B cell (primary cell): ENCODE measurements at regions not wholly inside any gene's neighbourhood (a gene's known extent, or its start where the extent isn't known, plus 50 kb on each side); places are given as distances from the start of the nearest gene placed in this dataset.

Experiments
- ATAC-seq: fragments of 200-7000 bp; cut with Tn5 transposase; one replicate; pipeline ENCODE4 v1.10.0; 2021; ENCODE audit warnings: low read depth, mild to moderate bottlenecking, moderate number of reproducible peaks, moderate library complexity
- CTCF ChIA-PET: fragments of 350-600 bp; sonication (Branson Sonifier 250); formaldehyde crosslinking; loops from one replicate; lab custom pipeline; 2021; ENCODE audit warnings: antibody characterized with exemption, inconsistent platforms; lab: Charles Lee
- POLR2A ChIA-PET: fragments of 350-600 bp; sonication (Branson Sonifier 250); formaldehyde crosslinking; loops from one replicate; lab custom pipeline; 2021; ENCODE audit warnings: antibody characterized with exemption; lab: Charles Lee
- DNase-seq: peaks from one replicate; pipeline ENCODE4 v3.0.0; 2013
- H2AFZ ChIP-seq: 2 replicates; pipeline ENCODE4 v1.6.1; 2012; ENCODE audit warnings: mild to moderate bottlenecking, low read depth, low read length; ENCODE audit not compliant: insufficient read depth, poor library complexity, severe bottlenecking
- H3K27ac ChIP-seq, 2 donors: 1 replicate in 1 of 2; 2 replicates in 1 of 2; pipeline ENCODE4 v1.5.1; 2012 to 2013; ENCODE audit warnings: low read length in 2 of 2, mild to moderate bottlenecking in 2 of 2, moderate library complexity in 1 of 2
- H3K27me3 ChIP-seq, 4 experiments: fragments of 200-600 bp in 1 of 4; sonication (generic) in 1 of 4; replicated peaks in 1 of 4; 1 replicate in 2 of 4; 2 replicates in 2 of 4; pipeline versions ENCODE4 v1.6.1 to v1.7.0; 2013 to 2016; ENCODE audit warnings: low read length in 3 of 4, mild to moderate bottlenecking in 2 of 4, mixed read lengths in 1 of 4, moderate library complexity in 1 of 4; ENCODE audit not compliant: insufficient read depth in 4 of 4, control insufficient read depth in 3 of 4; ENCODE audit errors: control extremely low read depth in 1 of 4
- H3K36me3 ChIP-seq, 2 experiments: replicated peaks in 1 of 2; 1 replicate in 1 of 2; 2 replicates in 1 of 2; pipeline versions ENCODE4 v1.6.1 to v1.7.1; 2013; ENCODE audit warnings: low read length in 1 of 2; ENCODE audit not compliant: insufficient read depth in 2 of 2, control insufficient read depth in 1 of 2; ENCODE audit errors: control extremely low read depth in 1 of 2, extremely low read depth in 1 of 2
- H3K4me1 ChIP-seq, 2 donors: fragments of 200-600 bp in 1 of 2; sonication (generic) in 1 of 2; 1 replicate in 1 of 2; 2 replicates in 1 of 2; pipeline versions ENCODE4 v1.5.1 to v1.6.1; 2013 to 2017; ENCODE audit warnings: low read length in 2 of 2; ENCODE audit not compliant: control insufficient read depth in 2 of 2, insufficient read depth in 2 of 2
- H3K4me2 ChIP-seq: replicated peaks from 2 replicates; pipeline ENCODE3; 2012; ENCODE audit warnings: mild to moderate bottlenecking, low read depth, low read length; ENCODE audit not compliant: poor library complexity, severe bottlenecking
- H3K4me3 ChIP-seq, 5 experiments: fragments of 200-600 bp in 1 of 5; sonication (generic) in 1 of 5; 1 replicate in 3 of 5; 2 replicates in 2 of 5; pipeline versions ENCODE4 v1.5.1 to v1.7.0; 2011 to 2016; ENCODE audit warnings: low read length in 4 of 5, mild to moderate bottlenecking in 4 of 5, low read depth in 2 of 5, control low read depth in 1 of 5, moderate library complexity in 1 of 5; ENCODE audit not compliant: insufficient read depth in 1 of 5; ENCODE audit errors: control extremely low read depth in 1 of 5, extremely low read depth in 1 of 5
- H3K79me2 ChIP-seq: fragments of 200-600 bp; sonication (generic); one replicate; pipeline ENCODE4 v1.6.0; 2016; ENCODE audit warnings: low read length; ENCODE audit not compliant: control insufficient read depth, insufficient read depth
- H3K9ac ChIP-seq: fragments of 200-600 bp; sonication (generic); 2 replicates; pipeline ENCODE4 v1.6.1; 2017; ENCODE audit warnings: mild to moderate bottlenecking, low read length, moderate library complexity
- H3K9me3 ChIP-seq, 3 donors: one replicate each; pipeline versions ENCODE4 v1.6.1 to v1.7.1; 2013; ENCODE audit warnings: low read length in 2 of 3; ENCODE audit not compliant: control insufficient read depth in 2 of 3, insufficient read depth in 1 of 3; ENCODE audit errors: control extremely low read depth in 1 of 3
- H4K20me1 ChIP-seq: 2 replicates; pipeline ENCODE4 v1.6.0; 2012; ENCODE audit warnings: mild to moderate bottlenecking, low read length; ENCODE audit not compliant: insufficient read depth, control insufficient read depth, poor library complexity, severe bottlenecking
- H3K27ac Mint-ChIP-seq: one replicate; pipeline ENCODE4 v1.8.0; 2021; ENCODE audit warnings: mixed read lengths
- H3K27me3 Mint-ChIP-seq: one replicate; pipeline ENCODE4 v1.8.0; 2021; ENCODE audit warnings: mixed read lengths
- H3K4me1 Mint-ChIP-seq: one replicate; pipeline ENCODE4 v1.8.0; 2021; ENCODE audit warnings: mixed read lengths
- H3K4me3 Mint-ChIP-seq: one replicate; pipeline ENCODE4 v1.8.0; 2021; ENCODE audit warnings: mixed read lengths
- H3K9me3 Mint-ChIP-seq: one replicate; pipeline ENCODE4 v1.8.0; 2022; ENCODE audit warnings: mixed read lengths; ENCODE audit not compliant: insufficient read depth
- EZH2 ChIP-seq: IDR thresholded peaks from 2 replicates; pipeline ENCODE4 v1.6.1; 2012; ENCODE audit warnings: borderline replicate concordance, low read depth, mild to moderate bottlenecking, moderate library complexity, low read length; ENCODE audit not compliant: insufficient read depth, poor library complexity, severe bottlenecking
- WGBS: methylation state at CpG from one replicate; pipeline ENCODE4 v1.1.5; 2013; ENCODE audit warnings: missing lambda C conversion rate; ENCODE audit not compliant: insufficient coverage; 5-methylcytosine and 5-hydroxymethylcytosine counted together
- intact Hi-C: fragments of 100-400 bp; cut with micrococcal nuclease; formaldehyde crosslinking; loops from one replicate; pipeline ENCODE4 v1.10.0; 2022
- TF ChIP-seq, protein P1 (sequence below): fragments of 200-600 bp; IDR thresholded peaks from one replicate; pipeline ENCODE4 v1.8.0; 2022; ENCODE audit warnings: antibody characterized with exemption, mild to moderate bottlenecking

DNA sequence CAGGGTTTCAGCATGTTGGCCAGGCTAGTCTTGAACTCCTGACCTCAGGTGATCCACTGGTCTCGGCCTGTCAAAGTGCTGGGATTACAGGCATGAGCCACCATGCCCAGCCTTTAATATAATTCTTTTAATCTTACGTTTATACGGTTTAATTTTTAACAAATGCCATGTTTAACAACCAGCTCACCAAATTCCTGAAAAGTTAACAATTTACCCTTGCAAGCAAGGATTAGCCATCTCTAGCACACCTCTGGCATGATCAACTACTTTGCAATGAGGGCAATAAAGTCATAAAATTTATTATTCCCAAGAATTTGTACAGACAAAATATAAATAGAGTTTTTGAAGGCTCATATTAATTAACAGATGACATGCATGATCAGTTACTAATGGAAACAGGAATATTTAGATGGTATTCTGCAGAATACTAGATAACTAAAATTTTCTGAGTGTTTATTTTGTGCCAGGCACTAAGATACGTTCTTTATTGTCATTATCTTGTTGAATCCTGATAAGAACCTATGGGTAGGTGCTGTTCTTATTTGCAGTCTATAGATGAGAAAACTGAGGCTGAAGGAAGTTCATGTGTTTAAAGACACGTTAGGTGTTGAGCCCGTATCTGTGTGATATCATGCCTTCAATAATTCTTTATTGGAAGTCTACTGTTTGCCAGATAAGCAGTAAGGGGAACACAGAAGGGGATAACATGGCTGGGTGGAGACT lies 190.1 kb downstream of the CDCA7 start:
- no peaks in the 10 kb centered on the region for H3K9me3 Mint-ChIP-seq

DNA sequence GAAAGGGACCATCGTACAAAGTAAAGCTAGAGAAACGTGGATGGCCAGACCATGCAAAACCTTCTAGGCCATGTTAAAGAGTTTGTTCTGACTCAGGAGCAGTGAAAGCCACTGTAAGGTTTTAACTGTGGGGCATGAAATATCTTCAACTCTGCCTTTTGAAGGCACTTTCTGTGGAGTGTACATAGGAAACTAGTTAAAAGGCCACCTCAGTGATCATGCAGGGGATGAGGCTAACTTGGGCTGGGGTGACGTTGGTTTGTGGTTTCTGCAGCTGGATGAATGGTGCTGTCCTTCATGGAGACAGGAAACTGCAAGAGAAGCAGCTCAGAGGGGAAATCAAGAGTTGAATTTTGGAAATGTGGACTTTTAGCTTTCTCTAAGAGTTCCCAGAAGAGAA lies 190.7 kb downstream of the CDCA7 start:
- H3K9me3 ChIP-seq = no peaks in the 10 kb centered on the region
- 54% methylated on average over 3 of the region's 3 CpGs for WGBS
- ChIA-PET POLR2A (no interaction called here), CTCF (interaction anchor here (0.6 kb wide), 1 partner anchor 181 kb away, joined by 3 read pairs; no protein-coding TSS in a partner anchor)
- no peak overlapping the region for H3K4me3 Mint-ChIP-seq
- no peaks in the 10 kb centered on the region for H4K20me1 ChIP-seq
- H3K27ac Mint-ChIP-seq = no peak overlapping the region
- no peak overlapping the region for H3K4me2 ChIP-seq
- H3K27me3 Mint-ChIP-seq = peaks cover 11% of the 10 kb centered on the region
- H3K9me3 Mint-ChIP-seq = no peaks in the 10 kb centered on the region
- intact Hi-C loops = no loop called here
- DNase-seq (no peak), ATAC-seq (no peak)
- H2AFZ ChIP-seq = no peak overlapping the region
- H3K9ac ChIP-seq = no peak overlapping the region
- H3K4me1 Mint-ChIP-seq = no peaks in the 10 kb centered on the region
- no peak overlapping the region for H3K4me3 ChIP-seq
- H3K27me3 ChIP-seq = peaks cover 0 to 3% (median 0%) of the 10 kb centered on the region in 4 experiments
- no peak overlapping the region for H3K27ac ChIP-seq
- H3K4me1 ChIP-seq = no peaks in the 10 kb centered on the region
- H3K79me2 ChIP-seq = no peaks in the 10 kb centered on the region
- TF ChIP-seq EZH2 = no peak
- TF ChIP-seq, protein P1, sequence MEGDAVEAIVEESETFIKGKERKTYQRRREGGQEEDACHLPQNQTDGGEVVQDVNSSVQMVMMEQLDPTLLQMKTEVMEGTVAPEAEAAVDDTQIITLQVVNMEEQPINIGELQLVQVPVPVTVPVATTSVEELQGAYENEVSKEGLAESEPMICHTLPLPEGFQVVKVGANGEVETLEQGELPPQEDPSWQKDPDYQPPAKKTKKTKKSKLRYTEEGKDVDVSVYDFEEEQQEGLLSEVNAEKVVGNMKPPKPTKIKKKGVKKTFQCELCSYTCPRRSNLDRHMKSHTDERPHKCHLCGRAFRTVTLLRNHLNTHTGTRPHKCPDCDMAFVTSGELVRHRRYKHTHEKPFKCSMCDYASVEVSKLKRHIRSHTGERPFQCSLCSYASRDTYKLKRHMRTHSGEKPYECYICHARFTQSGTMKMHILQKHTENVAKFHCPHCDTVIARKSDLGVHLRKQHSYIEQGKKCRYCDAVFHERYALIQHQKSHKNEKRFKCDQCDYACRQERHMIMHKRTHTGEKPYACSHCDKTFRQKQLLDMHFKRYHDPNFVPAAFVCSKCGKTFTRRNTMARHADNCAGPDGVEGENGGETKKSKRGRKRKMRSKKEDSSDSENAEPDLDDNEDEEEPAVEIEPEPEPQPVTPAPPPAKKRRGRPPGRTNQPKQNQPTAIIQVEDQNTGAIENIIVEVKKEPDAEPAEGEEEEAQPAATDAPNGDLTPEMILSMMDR = no peak
- H3K36me3 ChIP-seq = no peaks in the 10 kb centered on the region

More for the DNA sequence above, 190.1 kb downstream of the CDCA7 start:
- intact Hi-C loops = no loop called here
- no peaks in the 10 kb centered on the region for H4K20me1 ChIP-seq
- Mint-ChIP-seq H3K27me3 (peaks cover 14% of the 10 kb centered on the region), H3K4me1 (no peaks in the 10 kb centered on the region), H3K27ac (no peak overlapping the region), H3K4me3 (no peak overlapping the region)
- ChIA-PET CTCF (no interaction called here), POLR2A (no interaction called here)
- H3K27ac ChIP-seq = no peak overlapping the region
- 100% methylated on average over 6 of the region's 6 CpGs for WGBS
- H3K4me3 ChIP-seq = no peak overlapping the region
- no peaks in the 10 kb centered on the region for H3K79me2 ChIP-seq
- no peak overlapping the region for H2AFZ ChIP-seq
- H3K4me1 ChIP-seq = no peaks in the 10 kb centered on the region
- H3K9me3 ChIP-seq = no peaks in the 10 kb centered on the region
- TF ChIP-seq, protein P1 = no peak
- TF ChIP-seq EZH2 = no peak
- no peak overlapping the region for H3K9ac ChIP-seq
- no peak for ATAC-seq
- H3K4me2 ChIP-seq = no peak overlapping the region
- H3K27me3 ChIP-seq = peaks cover 0 to 3% (median 0%) of the 10 kb centered on the region in 4 experiments
- no peak for DNase-seq
- no peaks in the 10 kb centered on the region for H3K36me3 ChIP-seq
